PC-3 (cell line): ENCODE measurements at regions not wholly inside any gene's neighbourhood (a gene's known extent, or its start where the extent isn't known, plus 50 kb on each side); places are given as distances from the start of the nearest gene placed in this dataset.

Source experiments
- CTCF ChIP-seq: fragments of 300-600 bp; sonication (generic); conservative IDR thresholded peaks from 2 replicates; pipeline ENCODE4 v1.5.1; 2017; ENCODE audit warnings: antibody characterized with exemption, low read depth, mild to moderate bottlenecking, low read length
- EZH2 ChIP-seq: fragments of 300-600 bp; sonication (generic); IDR thresholded peaks from one replicate; pipeline ENCODE4 v1.6.1; 2017; ENCODE audit warnings: antibody characterized with exemption, mild to moderate bottlenecking, low read length; ENCODE audit not compliant: unreplicated experiment
- EZH2phosphoT487 ChIP-seq: fragments of 300-600 bp; sonication (generic); IDR thresholded peaks from 2 replicates; pipeline ENCODE4 v1.6.1; 2018; ENCODE audit warnings: mild to moderate bottlenecking, antibody characterized with exemption, low read length, borderline replicate concordance

- TF ChIP-seq CTCF (no peak), EZH2 (no peak), EZH2phosphoT487 (no peak)
These were observed 306.8 kb downstream of the ZNF608 start for GRCh38 chr5:124439609-124440008.
